Glutamatergic neuron (in vitro differentiated cells): ENCODE measurements at regions not wholly inside any gene's neighbourhood (a gene's known extent, or its start where the extent isn't known, plus 50 kb on each side); places are given as distances from the start of the nearest gene placed in this dataset.

ENCODE experiments used
- DNase-seq: peaks from one replicate; pipeline ENCODE4 v3.0.0; 2022
- H3K27ac Mint-ChIP-seq: one replicate; pipeline ENCODE4 v1.8.0; 2020; ENCODE audit warnings: mild to moderate bottlenecking, mixed read lengths, inconsistent platforms; ENCODE audit not compliant: unreplicated experiment
- H3K27me3 Mint-ChIP-seq: one replicate; pipeline ENCODE4 v1.8.0; 2020; ENCODE audit warnings: mild to moderate bottlenecking, moderate library complexity, mixed read lengths, inconsistent platforms; ENCODE audit not compliant: unreplicated experiment
- H3K36me3 Mint-ChIP-seq: one replicate; pipeline ENCODE4 v1.8.0; 2020; ENCODE audit warnings: mild to moderate bottlenecking, mixed read lengths, inconsistent platforms; ENCODE audit not compliant: unreplicated experiment
- H3K4me1 Mint-ChIP-seq: one replicate; pipeline ENCODE4 v1.8.0; 2020; ENCODE audit warnings: mild to moderate bottlenecking, low read depth, mixed read lengths, inconsistent platforms; ENCODE audit not compliant: unreplicated experiment
- H3K4me3 Mint-ChIP-seq: one replicate; pipeline ENCODE4 v1.8.0; 2020; ENCODE audit warnings: mild to moderate bottlenecking, mixed read lengths, inconsistent platforms; ENCODE audit not compliant: unreplicated experiment
- H3K9me3 Mint-ChIP-seq: one replicate; pipeline ENCODE4 v1.8.0; 2020; ENCODE audit warnings: mild to moderate bottlenecking, moderate library complexity, mixed read lengths, inconsistent platforms; ENCODE audit not compliant: unreplicated experiment
- TF ChIP-seq, protein P1 (sequence below): fragments of 200-600 bp; sonication (generic); IDR thresholded peaks from one replicate; pipeline ENCODE4 v1.5.0; 2021; ENCODE audit not compliant: partially characterized antibody, unreplicated experiment

DNA sequence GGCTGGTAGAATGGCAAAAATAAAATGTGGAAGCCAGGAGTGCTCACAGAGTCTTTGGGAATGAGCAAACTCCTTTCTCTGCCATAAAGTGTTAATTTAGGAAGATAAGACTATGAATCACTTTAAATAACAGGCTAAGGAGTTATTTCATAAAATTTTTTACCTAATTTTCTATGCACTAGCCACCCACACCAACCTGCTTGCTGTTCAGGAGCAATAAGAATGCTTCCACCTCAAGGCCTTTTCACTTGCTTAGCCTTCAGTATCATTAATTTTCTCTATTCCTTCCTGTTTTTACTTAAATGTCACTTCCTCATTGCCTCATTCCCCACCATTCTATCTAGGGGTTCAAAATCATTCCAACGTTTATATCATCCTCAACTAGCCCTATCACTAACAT, 326.8 kb downstream of the CCER1 start:
- TF ChIP-seq, protein P1, sequence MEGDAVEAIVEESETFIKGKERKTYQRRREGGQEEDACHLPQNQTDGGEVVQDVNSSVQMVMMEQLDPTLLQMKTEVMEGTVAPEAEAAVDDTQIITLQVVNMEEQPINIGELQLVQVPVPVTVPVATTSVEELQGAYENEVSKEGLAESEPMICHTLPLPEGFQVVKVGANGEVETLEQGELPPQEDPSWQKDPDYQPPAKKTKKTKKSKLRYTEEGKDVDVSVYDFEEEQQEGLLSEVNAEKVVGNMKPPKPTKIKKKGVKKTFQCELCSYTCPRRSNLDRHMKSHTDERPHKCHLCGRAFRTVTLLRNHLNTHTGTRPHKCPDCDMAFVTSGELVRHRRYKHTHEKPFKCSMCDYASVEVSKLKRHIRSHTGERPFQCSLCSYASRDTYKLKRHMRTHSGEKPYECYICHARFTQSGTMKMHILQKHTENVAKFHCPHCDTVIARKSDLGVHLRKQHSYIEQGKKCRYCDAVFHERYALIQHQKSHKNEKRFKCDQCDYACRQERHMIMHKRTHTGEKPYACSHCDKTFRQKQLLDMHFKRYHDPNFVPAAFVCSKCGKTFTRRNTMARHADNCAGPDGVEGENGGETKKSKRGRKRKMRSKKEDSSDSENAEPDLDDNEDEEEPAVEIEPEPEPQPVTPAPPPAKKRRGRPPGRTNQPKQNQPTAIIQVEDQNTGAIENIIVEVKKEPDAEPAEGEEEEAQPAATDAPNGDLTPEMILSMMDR = no peak
- Mint-ChIP-seq H3K4me1 (no peaks in the 10 kb centered on the region), H3K36me3 (no peaks in the 10 kb centered on the region), H3K9me3 (no peaks in the 10 kb centered on the region), H3K27ac (no peak overlapping the region), H3K4me3 (no peak overlapping the region), H3K27me3 (no peaks in the 10 kb centered on the region)
- DNase-seq = no peak

DNA sequence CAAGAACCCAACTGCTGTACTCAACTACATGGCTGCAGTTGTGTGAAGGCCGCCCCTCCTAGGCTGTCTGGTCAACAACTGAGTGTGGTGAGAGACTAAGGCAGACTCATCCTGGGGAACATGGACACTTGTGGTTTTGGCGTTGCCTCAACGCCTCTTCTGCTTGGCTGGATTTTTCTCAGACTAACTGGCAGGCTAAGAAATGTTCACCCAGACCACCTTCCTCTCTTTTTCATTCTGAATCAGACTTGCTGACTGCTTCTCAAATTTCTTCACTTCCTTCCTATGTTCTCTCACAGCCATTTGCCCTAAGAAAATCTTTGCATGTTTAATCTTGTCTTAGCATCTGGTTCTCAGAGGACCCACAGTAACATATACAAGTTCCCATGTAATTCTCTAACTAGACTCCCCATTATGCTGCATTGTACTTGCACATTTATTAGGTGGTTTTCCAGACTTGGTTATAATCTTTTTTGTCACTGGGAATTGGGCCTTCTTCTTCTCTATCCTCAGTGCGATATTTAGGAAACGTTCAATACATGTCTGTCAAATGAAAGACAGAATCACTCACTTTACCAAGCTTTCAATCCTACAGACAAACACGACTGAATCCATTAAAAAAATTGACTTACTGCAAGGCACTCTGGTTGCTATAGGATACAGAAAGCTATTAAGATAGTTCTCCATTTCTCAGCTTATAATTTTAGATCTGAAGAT, 327.6 kb downstream of the CCER1 start:
- H3K4me1 Mint-ChIP-seq = no peaks in the 10 kb centered on the region
- H3K4me3 Mint-ChIP-seq = no peak overlapping the region
- H3K36me3 Mint-ChIP-seq = no peaks in the 10 kb centered on the region
- no peak for DNase-seq
- no peaks in the 10 kb centered on the region for H3K9me3 Mint-ChIP-seq
- H3K27ac Mint-ChIP-seq = no peak overlapping the region
- H3K27me3 Mint-ChIP-seq = no peaks in the 10 kb centered on the region
- TF ChIP-seq, protein P1 = no peak

DNA sequence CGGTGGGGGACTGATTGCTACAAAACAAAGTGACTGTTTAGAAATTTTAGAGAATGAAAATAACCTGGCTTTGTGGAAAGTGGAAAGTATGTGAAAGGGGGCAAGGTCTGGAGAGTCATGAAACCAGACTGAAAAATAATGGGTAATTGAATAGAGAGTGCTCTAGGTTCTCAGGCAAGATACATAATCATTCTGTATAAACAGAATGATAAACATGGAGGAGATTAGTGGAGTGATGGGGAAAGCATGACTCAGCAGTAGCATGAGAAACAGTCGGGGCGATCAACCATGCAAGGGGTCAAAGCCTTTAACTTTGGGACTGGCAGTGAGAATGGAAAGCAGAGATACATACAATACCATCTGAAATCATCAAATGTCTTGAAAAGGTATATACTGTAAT, 332.5 kb downstream of the CCER1 start:
- Mint-ChIP-seq H3K27me3 (no peaks in the 10 kb centered on the region), H3K27ac (no peak overlapping the region), H3K36me3 (no peaks in the 10 kb centered on the region), H3K9me3 (no peaks in the 10 kb centered on the region), H3K4me3 (no peak overlapping the region), H3K4me1 (no peaks in the 10 kb centered on the region)
- TF ChIP-seq, protein P1 = no peak
- DNase-seq = no peak

DNA sequence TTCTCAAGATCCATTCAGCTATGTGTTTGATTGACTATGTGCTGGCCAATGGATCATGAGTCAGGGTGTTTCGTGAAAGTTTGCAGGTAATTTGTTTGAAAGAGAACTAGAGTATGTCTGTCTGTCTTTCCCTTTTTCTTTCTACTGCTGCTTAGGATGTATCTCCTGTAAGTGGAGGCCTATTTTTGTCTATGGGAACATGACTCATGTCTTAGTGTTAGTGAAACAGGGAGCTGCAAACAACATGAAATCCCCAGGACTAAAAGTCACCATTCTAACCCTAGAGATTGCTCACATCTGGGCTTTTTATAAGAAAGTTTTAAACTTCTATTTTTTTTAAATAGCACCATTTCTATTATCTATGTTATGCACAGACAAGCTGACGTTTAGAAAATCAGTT, 333.0 kb downstream of the CCER1 start:
- Mint-ChIP-seq H3K27ac (no peak overlapping the region), H3K4me3 (no peak overlapping the region)
- TF ChIP-seq, protein P1 = no peak

DNA sequence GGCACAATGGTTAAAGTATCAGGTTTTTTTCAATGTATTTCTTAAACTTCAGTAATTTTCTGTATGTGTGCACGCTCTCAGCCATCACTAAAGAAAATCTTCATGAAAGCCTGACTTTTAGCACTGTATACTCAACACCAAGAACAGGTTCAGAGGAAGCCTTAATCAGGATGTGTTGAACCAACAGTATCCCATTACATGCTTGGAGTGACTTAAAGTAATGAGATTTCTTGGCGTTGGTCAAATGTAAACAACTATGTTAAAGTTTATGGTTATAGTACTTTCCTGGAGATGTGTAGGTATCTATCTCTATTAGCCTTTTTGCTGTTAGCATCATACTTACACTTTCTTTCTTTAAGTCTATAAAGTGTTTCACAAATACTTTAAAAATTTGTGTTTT, 335.0 kb downstream of the CCER1 start:
- Mint-ChIP-seq H3K27ac (no peak overlapping the region), H3K4me3 (no peak overlapping the region), H3K36me3 (no peaks in the 10 kb centered on the region), H3K9me3 (no peaks in the 10 kb centered on the region), H3K4me1 (no peaks in the 10 kb centered on the region), H3K27me3 (no peaks in the 10 kb centered on the region)
- TF ChIP-seq, protein P1 = no peak
- no peak for DNase-seq

More for the DNA sequence above, 333.0 kb downstream of the CCER1 start:
- DNase-seq = no peak
- H3K27me3 Mint-ChIP-seq = no peaks in the 10 kb centered on the region
- H3K36me3 Mint-ChIP-seq = no peaks in the 10 kb centered on the region
- no peaks in the 10 kb centered on the region for H3K4me1 Mint-ChIP-seq
- no peaks in the 10 kb centered on the region for H3K9me3 Mint-ChIP-seq
